Fibroblast of villous mesenchyme (primary cell): ENCODE measurements at regions not wholly inside any gene's neighbourhood (a gene's known extent, or its start where the extent isn't known, plus 50 kb on each side); places are given as distances from the start of the nearest gene placed in this dataset.
"Not testable (repeated sequence)": the region's sequence is repeated elsewhere in the genome, so short reads cannot be mapped to it uniquely, and the experiment has no call there.

Experiments used
- DNase-seq: peaks from one replicate; pipeline ENCODE4 v3.0.0-alpha.2; 2010; ENCODE audit warnings: low read depth
- H3K4me3 ChIP-seq: 2 replicates; pipeline ENCODE4 v1.5.1; 2011; ENCODE audit warnings: low read depth, mild to moderate bottlenecking, low read length
- TF ChIP-seq, protein P1 (sequence below): IDR thresholded peaks from 2 replicates; pipeline ENCODE4 v1.5.1; 2012; ENCODE audit warnings: low read depth, mild to moderate bottlenecking, low read length; ENCODE audit not compliant: insufficient read depth

DNA sequence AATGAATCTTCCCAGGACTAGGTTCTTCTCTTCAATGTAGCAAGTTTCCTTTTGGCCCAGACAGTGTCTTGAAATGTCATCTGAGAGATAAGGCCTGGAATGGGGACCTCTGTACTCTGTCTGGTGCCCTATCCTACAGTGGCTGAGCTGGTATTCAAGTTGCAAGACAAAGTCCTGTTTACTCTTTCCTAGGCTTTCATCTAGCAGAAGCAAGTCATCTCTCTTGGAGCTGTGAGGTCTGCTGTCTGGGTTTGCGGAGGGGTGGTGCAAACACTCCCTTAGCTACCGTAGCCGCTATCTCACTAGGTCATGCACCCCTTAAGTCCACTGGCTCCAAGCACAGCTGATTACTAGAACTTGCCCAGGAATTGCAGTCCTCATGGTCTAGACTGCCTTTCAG lies 149.7 kb upstream of the SLC16A7 start:
- TF ChIP-seq, protein P1, sequence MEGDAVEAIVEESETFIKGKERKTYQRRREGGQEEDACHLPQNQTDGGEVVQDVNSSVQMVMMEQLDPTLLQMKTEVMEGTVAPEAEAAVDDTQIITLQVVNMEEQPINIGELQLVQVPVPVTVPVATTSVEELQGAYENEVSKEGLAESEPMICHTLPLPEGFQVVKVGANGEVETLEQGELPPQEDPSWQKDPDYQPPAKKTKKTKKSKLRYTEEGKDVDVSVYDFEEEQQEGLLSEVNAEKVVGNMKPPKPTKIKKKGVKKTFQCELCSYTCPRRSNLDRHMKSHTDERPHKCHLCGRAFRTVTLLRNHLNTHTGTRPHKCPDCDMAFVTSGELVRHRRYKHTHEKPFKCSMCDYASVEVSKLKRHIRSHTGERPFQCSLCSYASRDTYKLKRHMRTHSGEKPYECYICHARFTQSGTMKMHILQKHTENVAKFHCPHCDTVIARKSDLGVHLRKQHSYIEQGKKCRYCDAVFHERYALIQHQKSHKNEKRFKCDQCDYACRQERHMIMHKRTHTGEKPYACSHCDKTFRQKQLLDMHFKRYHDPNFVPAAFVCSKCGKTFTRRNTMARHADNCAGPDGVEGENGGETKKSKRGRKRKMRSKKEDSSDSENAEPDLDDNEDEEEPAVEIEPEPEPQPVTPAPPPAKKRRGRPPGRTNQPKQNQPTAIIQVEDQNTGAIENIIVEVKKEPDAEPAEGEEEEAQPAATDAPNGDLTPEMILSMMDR: no peak
- H3K4me3 ChIP-seq: no peak overlapping the region
- no peak for DNase-seq

DNA sequence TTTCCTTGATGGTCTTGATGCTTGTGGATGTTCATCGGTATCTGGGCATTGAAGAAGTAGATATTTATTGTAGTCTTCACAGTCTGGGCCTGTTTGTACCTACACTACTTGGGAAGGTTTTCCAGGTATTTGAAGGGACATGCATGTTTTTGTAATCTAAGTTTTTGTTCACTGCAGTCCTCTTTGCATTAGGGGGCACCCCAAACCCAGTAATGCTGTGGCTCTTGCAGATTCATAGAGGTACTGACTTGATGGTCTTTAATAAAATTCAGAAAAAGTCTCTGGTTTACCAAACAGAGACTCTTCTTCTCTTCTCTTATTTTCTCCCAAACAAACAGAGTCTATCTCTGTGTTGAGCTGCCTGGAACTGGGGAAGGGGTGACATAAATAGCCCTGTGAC lies 150.9 kb upstream of the SLC16A7 start:
- TF ChIP-seq, protein P1: peak; percentile 42
- DNase-seq: peak; percentile 32

DNA sequence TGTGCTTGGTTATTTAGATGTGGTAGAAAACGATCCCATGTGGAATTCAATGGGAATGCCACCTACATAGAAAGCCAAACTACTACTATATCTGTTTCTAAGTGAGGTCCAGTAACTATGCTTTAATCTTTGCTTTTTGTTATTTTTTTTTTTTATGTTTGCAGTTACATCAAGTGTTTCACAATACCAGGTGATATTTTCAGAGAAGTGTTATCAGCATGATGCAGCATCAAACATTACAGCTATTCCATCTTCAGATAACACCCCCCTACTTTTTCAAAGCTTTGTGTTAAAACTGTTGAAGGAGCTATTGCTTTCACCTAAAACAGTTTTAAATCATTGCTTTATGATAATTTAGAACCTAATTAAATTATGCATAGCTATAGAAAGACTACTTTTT lies 163.8 kb upstream of the SLC16A7 start:
- no peak overlapping the region for H3K4me3 ChIP-seq
- TF ChIP-seq, protein P1: no peak
- no peak for DNase-seq

More for the DNA sequence above, 150.9 kb upstream of the SLC16A7 start:
- no peak overlapping the region for H3K4me3 ChIP-seq

DNA sequence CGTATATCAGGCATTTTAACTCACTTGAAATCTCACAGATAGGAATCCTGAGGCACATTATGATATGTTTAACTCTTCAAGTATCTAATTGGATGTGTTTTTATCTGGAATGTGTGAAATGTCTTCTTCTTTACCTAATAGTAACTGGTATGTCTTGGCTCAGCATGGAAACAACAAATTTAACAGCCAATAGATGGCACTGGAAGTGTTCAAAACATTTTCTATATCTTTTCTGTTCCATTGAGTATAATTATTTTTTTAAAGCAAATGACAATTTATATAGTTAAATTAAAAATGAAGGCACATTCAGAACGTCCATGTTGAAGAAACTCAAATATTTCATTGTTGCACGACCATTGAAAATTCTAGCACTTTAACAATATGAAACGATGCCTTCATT lies 164.6 kb upstream of the SLC16A7 start:
- H3K4me3 ChIP-seq: no peak overlapping the region
- no peak for DNase-seq
- TF ChIP-seq, protein P1: peak; percentile 12

DNA sequence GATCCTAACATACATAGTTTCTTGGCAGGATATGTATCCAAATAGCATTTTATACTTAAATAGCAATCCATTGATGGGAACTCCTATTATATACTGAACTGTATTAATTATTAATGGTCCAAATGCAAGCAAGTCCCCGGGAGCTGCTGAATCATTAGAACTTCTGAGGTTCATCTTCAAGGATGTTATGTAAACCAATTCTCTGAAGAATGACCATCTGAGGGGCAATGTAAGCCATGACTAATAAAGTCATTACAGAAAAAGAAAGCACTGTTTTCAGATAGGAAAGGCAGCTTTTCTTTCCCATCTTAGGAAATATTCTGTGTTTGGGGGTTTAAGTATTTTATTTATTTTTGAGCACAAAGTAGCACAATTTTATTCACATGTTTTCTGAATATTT lies 166.1 kb upstream of the SLC16A7 start:
- TF ChIP-seq, protein P1: no peak
- DNase-seq: peak; percentile 15

DNA sequence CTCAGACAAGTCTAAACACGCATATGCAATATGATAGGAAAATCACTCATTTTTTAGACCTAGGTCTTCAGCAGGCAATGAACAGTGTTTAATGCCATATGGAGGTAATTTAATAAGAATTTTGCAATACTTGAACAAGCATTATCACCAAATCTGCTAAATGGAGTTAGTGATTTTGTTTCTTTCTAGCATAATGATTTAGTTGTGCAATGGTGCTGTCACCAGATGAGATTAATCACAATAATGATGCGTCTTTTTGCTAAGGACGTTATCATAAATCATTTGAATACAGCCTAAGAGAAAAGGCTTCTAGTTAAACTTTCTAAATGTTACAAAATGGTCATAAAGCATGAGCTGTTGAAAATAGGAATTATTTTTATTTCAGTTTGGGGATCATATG lies 170.0 kb upstream of the SLC16A7 start:
- H3K4me3 ChIP-seq: no peak overlapping the region
- TF ChIP-seq, protein P1: no peak
- peak; percentile 66 for DNase-seq

More for the DNA sequence above, 166.1 kb upstream of the SLC16A7 start:
- H3K4me3 ChIP-seq: no peak overlapping the region

DNA sequence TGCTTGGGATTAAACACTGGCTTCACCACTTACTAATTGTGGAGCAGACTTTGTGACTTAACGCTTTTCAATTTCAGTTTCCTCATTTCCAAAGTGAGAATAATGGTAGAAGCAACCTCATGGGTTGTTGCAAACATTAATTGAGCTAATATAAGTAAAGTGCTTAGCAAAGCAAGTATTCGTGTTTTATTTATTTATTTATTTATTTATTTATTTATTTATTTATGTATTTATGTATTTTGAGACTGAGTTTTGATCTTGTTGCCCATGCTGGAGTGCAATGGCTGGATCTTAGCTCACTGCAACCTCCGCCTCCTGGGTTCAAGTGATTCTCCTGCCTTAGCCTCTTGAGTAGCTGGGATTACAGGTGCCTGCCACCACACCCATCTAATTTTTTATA lies 171.2 kb upstream of the SLC16A7 start:
- DNase-seq, H3K4me3 ChIP-seq: not testable (repeated sequence)
